Cardiac fibroblast (primary cell): ENCODE measurements at regions not wholly inside any gene's neighbourhood (a gene's known extent, or its start where the extent isn't known, plus 50 kb on each side); places are given as distances from the start of the nearest gene placed in this dataset.

Experiments
- DNase-seq, 2 donors: peaks; one replicate each; pipeline versions ENCODE4 v3.0.0 to v3.0.0-alpha.2; 2010; ENCODE audit warnings: low read depth in 2 of 2
- H3K4me3 ChIP-seq, 2 donors: replicated peaks in 1 of 2; 1 replicate in 1 of 2; 2 replicates in 1 of 2; pipeline ENCODE4 v1.5.1; 2011; ENCODE audit warnings: low read depth in 2 of 2, low read length in 2 of 2, mild to moderate bottlenecking in 2 of 2, moderate library complexity in 1 of 2
- TF ChIP-seq, protein P1 (sequence below): IDR thresholded peaks from one replicate; pipeline ENCODE4 v1.5.1; 2011; ENCODE audit warnings: low read depth, mild to moderate bottlenecking, low read length, inconsistent platforms

DNA sequence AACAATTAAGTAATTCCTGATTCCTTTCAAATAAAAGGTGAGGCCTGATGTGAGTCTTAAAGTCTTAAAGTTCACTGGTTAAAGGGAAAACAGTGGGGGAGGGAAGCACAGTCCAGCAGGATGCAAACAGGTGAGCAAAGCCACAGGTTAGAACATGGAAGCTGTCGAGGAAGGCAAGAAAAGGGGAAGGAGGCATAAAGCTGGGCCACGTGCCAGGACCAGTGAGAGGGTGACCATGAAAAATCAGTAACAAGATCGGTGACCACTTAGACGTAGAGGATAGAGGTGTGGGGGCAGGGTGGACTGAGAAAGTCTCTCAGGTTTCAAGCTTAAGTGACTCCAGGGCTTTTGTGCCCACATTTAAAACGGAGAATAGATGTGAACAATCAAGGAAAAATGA lies 231.3 kb downstream of the SETD4 start:
- no peak for DNase-seq
- TF ChIP-seq, protein P1, sequence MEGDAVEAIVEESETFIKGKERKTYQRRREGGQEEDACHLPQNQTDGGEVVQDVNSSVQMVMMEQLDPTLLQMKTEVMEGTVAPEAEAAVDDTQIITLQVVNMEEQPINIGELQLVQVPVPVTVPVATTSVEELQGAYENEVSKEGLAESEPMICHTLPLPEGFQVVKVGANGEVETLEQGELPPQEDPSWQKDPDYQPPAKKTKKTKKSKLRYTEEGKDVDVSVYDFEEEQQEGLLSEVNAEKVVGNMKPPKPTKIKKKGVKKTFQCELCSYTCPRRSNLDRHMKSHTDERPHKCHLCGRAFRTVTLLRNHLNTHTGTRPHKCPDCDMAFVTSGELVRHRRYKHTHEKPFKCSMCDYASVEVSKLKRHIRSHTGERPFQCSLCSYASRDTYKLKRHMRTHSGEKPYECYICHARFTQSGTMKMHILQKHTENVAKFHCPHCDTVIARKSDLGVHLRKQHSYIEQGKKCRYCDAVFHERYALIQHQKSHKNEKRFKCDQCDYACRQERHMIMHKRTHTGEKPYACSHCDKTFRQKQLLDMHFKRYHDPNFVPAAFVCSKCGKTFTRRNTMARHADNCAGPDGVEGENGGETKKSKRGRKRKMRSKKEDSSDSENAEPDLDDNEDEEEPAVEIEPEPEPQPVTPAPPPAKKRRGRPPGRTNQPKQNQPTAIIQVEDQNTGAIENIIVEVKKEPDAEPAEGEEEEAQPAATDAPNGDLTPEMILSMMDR = no peak
- no peak overlapping the region for H3K4me3 ChIP-seq

DNA sequence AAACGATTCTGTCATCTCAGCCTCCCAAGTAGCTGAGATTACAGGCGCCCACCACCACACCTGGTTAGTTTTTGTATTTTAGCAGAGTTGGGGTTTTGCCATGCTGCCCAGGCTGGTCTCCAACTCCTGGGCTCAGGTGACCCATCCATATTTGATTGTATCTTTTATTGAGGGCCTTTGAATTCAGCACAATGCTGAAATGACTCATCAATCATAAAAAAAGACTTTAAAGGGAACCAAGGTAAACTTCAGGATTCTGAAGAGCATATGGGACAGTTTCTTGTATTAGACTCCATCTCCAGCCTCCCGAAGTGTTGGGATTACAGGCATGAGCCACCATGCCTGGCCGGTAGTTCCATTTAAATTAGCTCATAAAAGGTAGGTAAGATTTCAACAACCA lies 232.2 kb downstream of the SETD4 start:
- no peak overlapping the region for H3K4me3 ChIP-seq
- TF ChIP-seq, protein P1 = no peak
- DNase-seq = no peak

DNA sequence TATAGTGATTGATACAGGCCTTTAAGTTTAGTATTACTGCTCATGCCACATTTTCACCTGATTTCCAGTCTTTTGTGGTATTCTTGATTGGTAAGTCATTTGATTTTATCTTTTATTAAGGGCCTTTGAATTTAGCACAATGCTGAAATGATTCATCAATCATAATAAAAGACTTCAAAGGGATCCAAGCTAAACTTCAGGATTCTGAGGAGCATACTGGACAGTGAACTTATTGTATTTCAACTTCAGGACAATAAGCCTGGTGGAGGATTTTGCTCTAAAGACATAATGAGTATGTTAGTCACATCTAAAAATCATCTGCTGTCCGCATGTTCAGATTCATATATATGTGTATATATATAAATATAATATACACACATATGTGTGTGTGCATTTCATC lies 233.3 kb downstream of the SETD4 start:
- no peak for DNase-seq
- no peak overlapping the region for H3K4me3 ChIP-seq
- TF ChIP-seq, protein P1 = no peak

DNA sequence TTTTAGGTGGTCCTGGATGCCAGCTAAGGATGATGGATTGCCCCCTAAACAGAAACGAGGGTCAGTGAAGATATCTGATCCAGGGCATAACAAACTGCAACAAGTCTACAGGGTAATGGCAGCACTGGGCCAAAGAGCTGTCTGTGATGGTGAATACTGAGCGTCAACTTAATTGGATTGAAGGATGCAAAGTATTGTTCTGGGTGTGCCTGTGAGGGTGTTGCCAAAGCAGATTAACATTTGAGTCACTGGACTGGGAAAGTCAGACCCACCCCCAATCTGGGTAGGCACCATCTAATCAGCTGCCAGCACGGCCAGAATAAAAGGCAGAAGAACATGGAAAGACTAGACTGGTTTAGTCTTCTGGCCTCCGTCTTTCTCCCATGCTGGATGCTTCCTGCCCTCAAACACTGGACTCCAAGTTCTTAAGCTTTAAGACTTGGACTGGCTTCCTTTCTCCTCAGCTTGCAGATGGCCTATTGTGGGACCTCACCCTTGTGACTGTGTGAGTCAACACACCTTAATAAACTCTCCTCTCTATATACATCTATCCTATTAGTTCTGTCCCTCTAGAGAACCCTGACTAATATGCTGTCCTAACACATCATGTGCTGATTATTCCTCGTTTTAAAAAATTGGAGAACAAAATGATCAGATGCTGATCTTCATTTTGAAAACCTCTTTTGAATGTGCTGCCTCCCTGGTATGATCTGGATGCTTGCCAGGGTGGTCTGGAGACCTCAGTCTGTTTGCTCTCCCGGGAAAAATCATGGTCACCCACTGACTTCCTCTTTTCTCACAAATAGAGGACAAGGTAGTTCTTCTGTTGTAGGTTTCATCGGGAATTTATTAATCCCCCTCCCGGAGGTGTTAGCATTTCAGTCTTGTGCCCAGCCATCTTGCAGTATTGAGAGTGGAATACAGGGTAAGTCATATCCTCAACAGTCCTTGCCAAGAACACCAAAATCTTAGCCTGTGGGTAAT lies 234.7 kb downstream of the SETD4 start:
- TF ChIP-seq, protein P1 = no peak
- H3K4me3 ChIP-seq = no peak overlapping the region
- no peak for DNase-seq

DNA sequence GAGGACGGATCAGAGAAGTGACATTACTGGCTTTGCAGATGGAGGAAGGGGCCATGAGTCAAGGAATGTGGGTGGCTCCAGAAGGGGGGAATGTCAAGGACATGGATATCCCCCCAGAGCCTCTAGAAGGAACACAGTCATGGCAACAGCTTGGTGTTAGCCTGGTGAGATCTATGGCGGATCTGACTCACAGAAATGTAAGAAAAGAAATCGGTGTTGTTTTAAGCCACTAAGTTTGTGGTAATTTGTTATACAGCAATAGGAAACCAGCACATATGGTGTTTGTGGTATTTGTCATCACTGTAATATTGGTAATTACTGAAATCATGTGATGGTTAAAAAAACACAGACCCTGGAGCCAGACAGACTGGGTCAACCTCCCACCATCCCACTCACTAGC lies 236.2 kb downstream of the SETD4 start:
- no peak for DNase-seq
- TF ChIP-seq, protein P1 = no peak
- H3K4me3 ChIP-seq = no peak overlapping the region

DNA sequence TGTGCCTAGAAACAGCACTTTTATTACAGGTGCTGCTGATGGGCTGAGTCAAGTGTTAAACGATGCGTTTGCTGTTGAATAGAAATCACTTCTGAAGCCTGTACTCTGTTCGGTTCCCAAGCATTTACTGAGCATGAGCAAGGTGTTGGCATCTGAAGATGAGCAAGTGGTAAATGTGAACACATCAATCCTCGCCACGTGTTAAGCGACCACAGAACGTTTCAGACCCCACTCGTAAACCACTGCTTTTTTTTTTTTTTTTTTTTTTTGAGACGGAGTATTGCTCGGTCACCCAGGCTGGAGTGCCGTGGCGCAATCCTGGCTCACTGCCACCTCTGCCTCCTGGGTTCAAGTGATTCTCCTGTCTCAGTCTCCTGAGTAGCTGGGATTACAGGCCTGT lies 241.2 kb downstream of the SETD4 start:
- no peak for DNase-seq
- TF ChIP-seq, protein P1 = no peak
- H3K4me3 ChIP-seq = no peak overlapping the region

DNA sequence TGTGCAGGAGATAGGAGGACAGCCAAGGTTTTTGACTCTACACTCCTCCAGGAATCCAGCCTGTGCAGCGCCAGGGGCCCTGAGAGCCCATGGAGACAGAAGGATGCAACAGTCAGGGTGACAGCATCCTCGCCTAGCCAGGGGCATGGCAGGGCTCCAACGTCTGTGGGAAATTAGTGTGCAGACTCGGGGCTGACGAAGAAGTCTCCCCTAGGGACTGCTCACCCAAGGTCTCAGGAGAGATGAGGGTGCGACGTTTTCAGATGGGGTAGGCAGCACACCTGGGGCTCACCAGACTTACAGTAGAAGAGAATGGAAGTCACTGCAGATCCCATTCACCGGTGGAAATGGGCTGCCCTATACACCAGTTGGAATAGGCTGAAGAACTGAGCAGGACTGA lies 241.7 kb downstream of the SETD4 start:
- TF ChIP-seq, protein P1 = no peak
- H3K4me3 ChIP-seq = no peak overlapping the region
- no peak for DNase-seq
